ENCODE measurements at regions not wholly inside any gene's neighbourhood (a gene's known extent, or its start where the extent isn't known, plus 50 kb on each side); places are given as distances from the start of the nearest gene placed in this dataset.

GRCh38 chr10:78649429-78649828, 419.3 kb upstream of the ZMIZ1 start:
- H3K9ac ChIP-seq (ENCODE audit: insufficient read depth in 1 of 2, low read length in 2 of 2) = no peak overlapping the region
- peaks cover 0 to 4% (median 1%) of the 10 kb centered on the region in 4 donors for H3K9me3 ChIP-seq (ENCODE audit: control insufficient read depth in 4 of 4, insufficient read depth in 3 of 4, low read length in 3 of 4)
- no peak for TF ChIP-seq CTCF (IDR thresholded peaks at IDR 0.05; ENCODE audit: control extremely low read depth, extremely low read depth)
- H3K27me3 ChIP-seq (ENCODE audit: control insufficient read depth in 3 of 3, insufficient read depth in 3 of 3, low read length in 2 of 3) = no peaks in the 10 kb centered on the region
- ATAC-seq (ENCODE audit: insufficient read depth, low FRiP score) = no peak
- H3K27ac ChIP-seq (ENCODE audit: low read depth in 1 of 2, low read length in 1 of 2) = no peak overlapping the region
- no peak for DNase-seq
- H3K36me3 ChIP-seq (ENCODE audit: control insufficient read depth in 4 of 4, insufficient read depth in 4 of 4, low read length in 4 of 4) = no peaks in the 10 kb centered on the region
- 81 to 90% methylated on average over 2 of the region's 2 CpGs for WGBS, 2 donors
- H3K4me3 ChIP-seq = no peak overlapping the region
- peaks cover 0 to 5% (median 0%) of the 10 kb centered on the region in 5 donors for H3K4me1 ChIP-seq (ENCODE audit: control insufficient read depth in 5 of 5, insufficient read depth in 5 of 5, low read length in 5 of 5)

GRCh38 chr10:78650122-78650521, 418.6 kb upstream of the ZMIZ1 start:
- Histone ChIP-seq H3K9me3 (ENCODE audit: control insufficient read depth in 4 of 4, insufficient read depth in 3 of 4, low read length in 3 of 4) (no peaks in the 10 kb centered on the region), H3K9ac (ENCODE audit: insufficient read depth in 1 of 2, low read length in 2 of 2) (no peak overlapping the region), H3K4me1 (ENCODE audit: control insufficient read depth in 5 of 5, insufficient read depth in 5 of 5, low read length in 5 of 5) (peaks cover 0 to 5% (median 0%) of the 10 kb centered on the region in 5 donors), H3K4me3 (no peak overlapping the region), H3K27me3 (ENCODE audit: control insufficient read depth in 3 of 3, insufficient read depth in 3 of 3, low read length in 2 of 3) (no peaks in the 10 kb centered on the region), H3K27ac (ENCODE audit: low read depth in 1 of 2, low read length in 1 of 2) (no peak overlapping the region), H3K36me3 (ENCODE audit: control insufficient read depth in 4 of 4, insufficient read depth in 4 of 4, low read length in 4 of 4) (no peaks in the 10 kb centered on the region)
- ATAC-seq (ENCODE audit: insufficient read depth, low FRiP score) (no peak), DNase-seq (no peak)
- no peak for TF ChIP-seq CTCF (IDR thresholded peaks at IDR 0.05; ENCODE audit: control extremely low read depth, extremely low read depth)

DNA sequence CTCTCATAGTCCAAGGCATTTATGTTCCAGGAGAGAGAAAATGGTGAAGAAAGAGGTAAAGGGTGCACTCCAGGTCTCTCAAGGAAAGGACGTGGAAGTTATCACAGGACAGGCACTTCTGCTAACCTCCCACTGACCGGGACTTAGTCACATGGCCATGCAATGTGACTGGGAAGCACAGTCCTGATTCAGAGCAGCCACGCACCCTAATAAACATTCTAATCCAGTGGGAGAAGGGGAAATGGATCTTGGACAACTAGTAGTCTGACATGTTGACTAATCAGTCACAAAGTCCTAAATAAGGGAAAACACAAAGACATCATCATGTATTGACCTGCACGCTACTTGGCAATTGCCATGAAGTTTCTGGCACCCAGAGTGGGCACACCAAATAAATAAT, 417.5 kb upstream of the ZMIZ1 start:
- no peak overlapping the region for H3K4me3 ChIP-seq
- WGBS, 2 donors = 76 to 86% methylated on average over 4 of the region's 4 CpGs
- no peak overlapping the region for H3K9ac ChIP-seq (ENCODE audit: insufficient read depth in 1 of 2, low read length in 2 of 2)
- TF ChIP-seq CTCF (IDR thresholded peaks at IDR 0.05; ENCODE audit: control extremely low read depth, extremely low read depth) = no peak
- no peaks in the 10 kb centered on the region for H3K36me3 ChIP-seq (ENCODE audit: control insufficient read depth in 4 of 4, insufficient read depth in 4 of 4, low read length in 4 of 4)
- peaks cover 0 to 10% (median 2%) of the 10 kb centered on the region in 5 donors for H3K4me1 ChIP-seq (ENCODE audit: control insufficient read depth in 5 of 5, insufficient read depth in 5 of 5, low read length in 5 of 5)
- ATAC-seq (ENCODE audit: insufficient read depth, low FRiP score) (no peak), DNase-seq (no peak)
- H3K27me3 ChIP-seq (ENCODE audit: control insufficient read depth in 3 of 3, insufficient read depth in 3 of 3, low read length in 2 of 3) = no peaks in the 10 kb centered on the region
- no peaks in the 10 kb centered on the region for H3K9me3 ChIP-seq (ENCODE audit: control insufficient read depth in 4 of 4, insufficient read depth in 3 of 4, low read length in 3 of 4)
- H3K27ac ChIP-seq (ENCODE audit: low read depth in 1 of 2, low read length in 1 of 2) = no peak overlapping the region

DNA sequence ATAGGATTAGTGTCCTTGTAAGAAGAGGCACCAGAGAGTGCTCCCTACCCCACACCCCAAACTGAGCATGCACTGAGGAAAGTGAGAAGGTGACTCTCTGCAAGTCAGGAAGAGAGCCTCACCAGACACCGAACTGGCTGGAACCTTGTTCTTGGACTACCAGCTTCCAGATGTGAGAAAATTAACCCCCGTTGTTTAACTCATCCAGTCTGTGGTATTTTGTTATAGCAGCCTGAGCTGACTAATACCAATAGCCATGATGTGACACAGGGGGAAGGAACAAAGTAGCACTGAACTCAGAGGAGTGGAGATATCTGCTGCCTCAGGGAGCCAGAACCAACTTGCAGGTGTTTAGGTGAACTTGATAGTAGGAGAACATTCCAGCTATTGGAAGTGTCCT, 415.2 kb upstream of the ZMIZ1 start:
- DNase-seq (no peak), ATAC-seq (ENCODE audit: insufficient read depth, low FRiP score) (no peak)
- no peaks in the 10 kb centered on the region for H3K9me3 ChIP-seq (ENCODE audit: control insufficient read depth in 4 of 4, insufficient read depth in 3 of 4, low read length in 3 of 4)
- no peak overlapping the region for H3K4me3 ChIP-seq
- no peaks in the 10 kb centered on the region for H3K36me3 ChIP-seq (ENCODE audit: control insufficient read depth in 4 of 4, insufficient read depth in 4 of 4, low read length in 4 of 4)
- peaks cover 0 to 26% (median 8%) of the 10 kb centered on the region in 5 donors for H3K4me1 ChIP-seq (ENCODE audit: control insufficient read depth in 5 of 5, insufficient read depth in 5 of 5, low read length in 5 of 5)
- H3K9ac ChIP-seq (ENCODE audit: insufficient read depth in 1 of 2, low read length in 2 of 2) = no peak overlapping the region
- H3K27me3 ChIP-seq (ENCODE audit: control insufficient read depth in 3 of 3, insufficient read depth in 3 of 3, low read length in 2 of 3) = no peaks in the 10 kb centered on the region
- no peak for TF ChIP-seq CTCF (IDR thresholded peaks at IDR 0.05; ENCODE audit: control extremely low read depth, extremely low read depth)
- 83 to 91% methylated on average over 2 of the region's 2 CpGs for WGBS, 2 donors
- no peak overlapping the region for H3K27ac ChIP-seq (ENCODE audit: low read depth in 1 of 2, low read length in 1 of 2)

All from lung (tissue), 11 donors.